HCT116 (cell line): ENCODE measurements at regions not wholly inside any gene's neighbourhood (a gene's known extent, or its start where the extent isn't known, plus 50 kb on each side); places are given as distances from the start of the nearest gene placed in this dataset.

Source experiments
- CTCF ChIP-seq, 3 experiments: fragments of 200-600 bp in 1 of 3; sonication (generic) in 1 of 3; IDR thresholded peaks in 2 of 3; conservative IDR thresholded peaks in 1 of 3; 2 replicates each; pipeline ENCODE4 v1.5.1; 2012 to 2017; ENCODE audit warnings: low read depth in 2 of 3, low read length in 2 of 3, antibody characterized with exemption in 1 of 3, borderline replicate concordance in 1 of 3, control low read depth in 1 of 3, mild to moderate bottlenecking in 1 of 3, mixed read lengths in 1 of 3, mixed run types in 1 of 3, moderate library complexity in 1 of 3; ENCODE audit not compliant: insufficient read depth in 1 of 3
- FOSL1 ChIP-seq: IDR thresholded peaks from 2 replicates; pipeline ENCODE4 v1.6.1; 2012; ENCODE audit warnings: low read depth
- POLR2A ChIP-seq: IDR thresholded peaks from 2 replicates; pipeline ENCODE4 v1.7.0; 2011; ENCODE audit warnings: borderline replicate concordance; ENCODE audit not compliant: insufficient read depth, insufficient read length; ENCODE audit errors: extremely low read depth

GRCh38 chr2:97348841-97349240 is 235.9 kb downstream of the ANKRD36 start:
- no peak for TF ChIP-seq POLR2A
- no peak for TF ChIP-seq CTCF (IDR thresholded peaks at IDR 0.05 in 2 of 3, conservative IDR thresholded peaks at IDR 0.05 in 1 of 3; ENCODE audit: borderline replicate concordance in 1 of 3, insufficient read depth in 1 of 3, low read depth in 2 of 3, low read length in 2 of 3)
- no peak for TF ChIP-seq FOSL1
